H1 (cell line): ENCODE measurements at regions not wholly inside any gene's neighbourhood (a gene's known extent, or its start where the extent isn't known, plus 50 kb on each side); places are given as distances from the start of the nearest gene placed in this dataset.

Experiments
- CTBP2 ChIP-seq: IDR thresholded peaks from 2 replicates; pipeline ENCODE4 v1.7.0; 2011; ENCODE audit warnings: borderline replicate concordance, mild to moderate bottlenecking, moderate library complexity, mixed read lengths, low read length; ENCODE audit not compliant: insufficient read depth, insufficient read length
- HDAC6 ChIP-seq: IDR thresholded peaks from one replicate; pipeline ENCODE4 v1.7.1; 2012; ENCODE audit warnings: low read depth, mild to moderate bottlenecking, inconsistent platforms, low read length, moderate library complexity

DNA sequence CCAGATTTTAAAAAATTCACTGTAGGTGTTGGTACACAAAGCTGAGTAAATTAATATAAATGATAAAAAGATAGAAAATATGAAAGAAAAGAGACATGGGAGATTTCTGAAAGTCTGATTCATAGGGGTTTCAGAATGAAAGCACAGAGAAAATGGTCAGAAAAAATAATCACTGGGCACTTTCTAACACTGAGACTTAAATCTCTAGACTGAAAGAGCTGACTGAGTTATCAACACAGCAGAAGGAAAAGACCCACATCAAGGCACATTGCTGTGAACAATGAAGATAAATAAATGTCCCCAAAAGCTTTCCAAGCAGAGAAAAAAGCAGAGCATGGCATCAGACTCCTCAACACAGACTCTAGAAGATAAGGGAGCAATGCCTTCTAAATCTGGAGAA lies 277.2 kb downstream of the BCL2 start (continued):
- TF ChIP-seq HDAC6 (no peak), CTBP2 (no peak)
